HepG2 (cell line): ENCODE measurements at regions not wholly inside any gene's neighbourhood (a gene's known extent, or its start where the extent isn't known, plus 50 kb on each side); places are given as distances from the start of the nearest gene placed in this dataset.

ENCODE experiments used
- CBFB ChIP-seq: sonication (generic); formaldehyde crosslinking; IDR thresholded peaks from 2 replicates; pipeline ENCODE4 v1.4.0; 2020; ENCODE audit warnings: missing genetic modification reagents
- DDIT3 ChIP-seq: sonication (generic); formaldehyde crosslinking; IDR thresholded peaks from 2 replicates; pipeline ENCODE4 v1.4.0; 2020; ENCODE audit warnings: mild to moderate bottlenecking, missing genetic modification reagents
- FOXK2 ChIP-seq: fragments of 450-650 bp; IDR thresholded peaks from 2 replicates; pipeline ENCODE4 v1.6.1; 2016
- MNT ChIP-seq: fragments of 450-650 bp; IDR thresholded peaks from 2 replicates; pipeline ENCODE4 v1.6.1; 2016
- RFX1 ChIP-seq: fragments of 450-650 bp; IDR thresholded peaks from 2 replicates; pipeline ENCODE4 v1.6.1; 2017
- SOX13 ChIP-seq, 3 experiments: fragments of 450-650 bp in 1 of 3; sonication (generic) in 1 of 3; formaldehyde crosslinking in 1 of 3; IDR thresholded peaks in 2 of 3; conservative IDR thresholded peaks in 1 of 3; 2 replicates each; pipeline versions ENCODE4 v1.5.0 to v1.6.1; 2016 to 2020; ENCODE audit warnings: antibody characterized with exemption in 1 of 3, mild to moderate bottlenecking in 1 of 3, missing compliant biosample characterization in 1 of 3, missing genetic modification reagents in 1 of 3, moderate library complexity in 1 of 3
- ZMYM4 ChIP-seq: sonication (generic); formaldehyde crosslinking; IDR thresholded peaks from 2 replicates; pipeline ENCODE4 v1.8.1; 2023; ENCODE audit warnings: mild to moderate bottlenecking, missing genetic modification reagents
- ZNF142 ChIP-seq: sonication (generic); formaldehyde crosslinking; IDR thresholded peaks from 2 replicates; pipeline ENCODE4 v1.4.0; 2020; ENCODE audit warnings: missing genetic modification reagents
- ZNF17 ChIP-seq: sonication (generic); formaldehyde crosslinking; IDR thresholded peaks from 2 replicates; pipeline ENCODE4 v1.5.0; 2020; ENCODE audit warnings: mild to moderate bottlenecking, missing genetic modification reagents
- ZNF275 ChIP-seq: sonication (generic); formaldehyde crosslinking; IDR thresholded peaks from 2 replicates; pipeline ENCODE4 v1.8.0; 2022; ENCODE audit warnings: missing genetic modification reagents, mild to moderate bottlenecking, inconsistent platforms, borderline replicate concordance
- ZNF318 ChIP-seq: sonication (generic); formaldehyde crosslinking; IDR thresholded peaks from 2 replicates; pipeline ENCODE4 v1.4.0; 2020; ENCODE audit warnings: mild to moderate bottlenecking, missing genetic modification reagents

GRCh38 chr2:201964631-201965206 lies 68.9 kb upstream of the FZD7 start (continued):
- TF ChIP-seq ZNF318 (CRISPR knock-in tag) (no peak), ZNF17 (no peak), FOXK2 (no peak), SOX13 (IDR thresholded peaks at IDR 0.05) (no peak), SOX13 (CRISPR knock-in tag; conservative IDR thresholded peaks at IDR 0.05 in 1 of 2, IDR thresholded peaks at IDR 0.05 in 1 of 2) (no peak), DDIT3 (CRISPR knock-in tag) (no peak), ZNF275 (CRISPR knock-in tag) (no peak), RFX1 (no peak), ZMYM4 (no peak), MNT (no peak), CBFB (no peak), ZNF142 (CRISPR knock-in tag) (no peak)
